ENCODE measurements at regions not wholly inside any gene's neighbourhood (a gene's known extent, or its start where the extent isn't known, plus 50 kb on each side); places are given as distances from the start of the nearest gene placed in this dataset.
A peak's percentile ranks its signal among the peaks of the same experiment; 100 is the strongest.
"Not testable (repeated sequence)": the region's sequence is repeated elsewhere in the genome, so short reads cannot be mapped to it uniquely, and the experiment has no call there.

DNA sequence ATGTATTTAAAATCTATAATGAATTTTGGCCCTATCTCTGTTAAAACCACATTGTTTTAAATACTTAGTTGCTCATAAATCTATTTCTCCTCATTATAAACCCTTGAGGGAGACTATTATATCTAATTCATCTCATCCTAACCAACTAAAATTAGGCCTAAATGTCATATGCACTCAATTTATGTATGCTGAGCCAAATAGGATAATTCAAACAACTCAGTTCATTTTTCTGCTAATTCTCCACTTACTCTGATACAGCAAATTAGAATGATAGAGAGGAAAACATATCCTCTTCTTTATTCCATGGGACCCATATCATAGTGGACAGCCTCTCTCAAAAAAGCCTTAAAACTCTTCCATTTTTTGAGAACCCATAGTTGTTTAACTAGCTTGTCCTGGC lies 80.3 kb upstream of the TET2 start (continued):
- no peak for TF ChIP-seq EHF (CRISPR knock-in tag; IDR thresholded peaks at IDR 0.05)

- ATAC-seq (no peak), DNase-seq (ENCODE audit: low read depth in 1 of 2, low spot score in 1 of 2) (no peak), FAIRE-seq (no peak)
- WGBS (ENCODE audit: missing lambda C conversion rate) = 31% methylated on average over 2 of the region's 2 CpGs
- H3K27ac ChIP-seq = no peak overlapping the region
- no peak overlapping the region for H3K4me2 ChIP-seq
- ChIA-PET CTCF (no interaction called here), POLR2A (no interaction called here)
- H3K4me1 ChIP-seq = no peaks in the 10 kb centered on the region
- no peak for TF ChIP-seq RARB (CRISPR knock-in tag; IDR thresholded peaks at IDR 0.05)
- no peak for TF ChIP-seq CHD4 (IDR thresholded peaks at IDR 0.05; ENCODE audit: borderline replicate concordance)
- no peak for TF ChIP-seq TP53 (CRISPR knock-in tag; IDR thresholded peaks at IDR 0.05)
- no peak for TF ChIP-seq EHMT2 (IDR thresholded peaks at IDR 0.05; ENCODE audit: low read depth)
- TF ChIP-seq, protein P1, sequence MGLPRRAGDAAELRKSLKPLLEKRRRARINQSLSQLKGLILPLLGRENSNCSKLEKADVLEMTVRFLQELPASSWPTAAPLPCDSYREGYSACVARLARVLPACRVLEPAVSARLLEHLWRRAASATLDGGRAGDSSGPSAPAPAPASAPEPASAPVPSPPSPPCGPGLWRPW (IDR thresholded peaks at IDR 0.05) = no peak
- TF ChIP-seq TFCP2L1 (CRISPR knock-in tag; IDR thresholded peaks at IDR 0.05) = no peak
- no peak for TF ChIP-seq POLR2AphosphoS2 (conservative IDR thresholded peaks at IDR 0.05; ENCODE audit: low read length)
- TF ChIP-seq, protein P2, sequence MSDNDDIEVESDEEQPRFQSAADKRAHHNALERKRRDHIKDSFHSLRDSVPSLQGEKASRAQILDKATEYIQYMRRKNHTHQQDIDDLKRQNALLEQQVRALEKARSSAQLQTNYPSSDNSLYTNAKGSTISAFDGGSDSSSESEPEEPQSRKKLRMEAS (IDR thresholded peaks at IDR 0.05) = no peak
- TF ChIP-seq CBX8 (IDR thresholded peaks at IDR 0.05) = no peak
- no peak for TF ChIP-seq GATA3 (IDR thresholded peaks at IDR 0.05; ENCODE audit: borderline replicate concordance)
- no peak for TF ChIP-seq JUN (IDR thresholded peaks at IDR 0.05)
- H3K9me3 ChIP-seq = no peaks in the 10 kb centered on the region
- H3K4me3 ChIP-seq = no peak overlapping the region
Observed at GRCh38 chr4:105067431-105067830, 79.2 kb upstream of the TET2 start.

DNA sequence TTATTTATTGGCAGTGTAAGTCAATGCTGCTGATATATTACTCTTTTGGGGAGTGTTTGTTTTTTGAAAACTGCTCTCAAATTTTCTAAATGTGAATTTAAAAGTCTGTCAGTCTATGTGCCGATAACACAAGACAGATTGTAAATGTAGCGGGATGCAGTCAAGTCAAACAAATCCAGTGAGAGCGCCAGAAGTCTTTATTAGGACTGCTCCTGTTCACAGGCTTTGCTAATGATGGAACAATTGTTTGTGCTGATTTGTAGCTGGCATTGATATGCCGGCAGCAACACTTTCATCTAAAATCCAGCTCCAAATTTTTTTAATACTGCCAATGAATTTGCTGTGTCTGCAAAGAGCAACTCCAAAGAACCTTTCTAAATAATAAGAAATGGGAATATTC lies 78.7 kb upstream of the TET2 start:
- Histone ChIP-seq H3K27ac (no peak overlapping the region), H3K9me3 (no peaks in the 10 kb centered on the region), H3K4me2 (no peak overlapping the region), H3K4me1 (no peaks in the 10 kb centered on the region), H3K4me3 (no peak overlapping the region)
- ChIA-PET CTCF (no interaction called here), POLR2A (no interaction called here)
- ATAC-seq = no peak
- DNase-seq (ENCODE audit: low read depth in 1 of 2, low spot score in 1 of 2) = no peak
- TF ChIP-seq POLR2A (IDR thresholded peaks at IDR 0.05; ENCODE audit: low read length) (no peak), RFX5 (IDR thresholded peaks at IDR 0.05) (no peak), HEYL (CRISPR knock-in tag; IDR thresholded peaks at IDR 0.05) (no peak), NFE2L2 (conservative IDR thresholded peaks at IDR 0.05; ENCODE audit: low read length) (no peak), SREBF2 (IDR thresholded peaks at IDR 0.05) (no peak), CHD4 (IDR thresholded peaks at IDR 0.05; ENCODE audit: borderline replicate concordance) (no peak)
- no peak for FAIRE-seq
- WGBS (ENCODE audit: missing lambda C conversion rate) = 75% methylated on average over 4 of the region's 4 CpGs

GRCh38 chr4:105068516-105068915 lies 78.2 kb upstream of the TET2 start:
- no peak for DNase-seq (ENCODE audit: low read depth in 1 of 2, low spot score in 1 of 2)
- CTCF ChIA-PET = no interaction called here
- ATAC-seq = no peak
- Histone ChIP-seq H3K9me3 (no peaks in the 10 kb centered on the region), H3K27ac (no peak overlapping the region), H3K4me1 (no peaks in the 10 kb centered on the region), H3K4me2 (no peak overlapping the region), H3K4me3 (no peak overlapping the region)
- TF ChIP-seq NPAS2 (CRISPR knock-in tag; IDR thresholded peaks at IDR 0.05; ENCODE audit: borderline replicate concordance) (no peak), NR3C1 (IDR thresholded peaks at IDR 0.05) (no peak), RFX5 (IDR thresholded peaks at IDR 0.05) (no peak)
- POLR2A ChIA-PET = no interaction called here
- no peak for FAIRE-seq
- WGBS (ENCODE audit: missing lambda C conversion rate) = 57% methylated on average over 3 of the region's 3 CpGs

DNA sequence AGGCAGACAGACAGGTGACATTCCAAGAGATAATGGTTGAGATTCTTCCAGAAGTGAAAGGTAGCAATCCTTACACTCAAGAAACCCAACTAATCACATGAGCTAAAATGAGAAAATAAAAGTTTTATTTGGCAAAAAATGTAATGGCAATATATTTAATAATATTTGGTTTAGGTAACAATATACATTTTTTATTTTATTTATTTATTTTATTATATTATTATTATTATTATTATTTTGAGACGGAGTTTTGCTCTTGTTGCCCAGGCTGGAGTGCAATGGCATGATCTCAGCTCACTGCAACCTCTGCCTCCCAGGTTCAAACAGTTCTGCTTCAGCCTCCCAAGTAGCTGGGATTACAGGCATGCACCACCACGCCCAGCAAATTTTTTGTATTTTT lies 74.6 kb upstream of the TET2 start:
- H3K4me2 ChIP-seq; FAIRE-seq; DNase-seq (ENCODE audit: low read depth in 1 of 2, low spot score in 1 of 2); POLR2A ChIA-PET; H3K4me1 ChIP-seq; H3K9me3 ChIP-seq; ATAC-seq; H3K4me3 ChIP-seq; H3K27ac ChIP-seq; CTCF ChIA-PET: not testable (repeated sequence)
- 50% methylated on average over 2 of the region's 2 CpGs for WGBS (ENCODE audit: missing lambda C conversion rate)

GRCh38 chr4:105074097-105074496 lies 72.6 kb upstream of the TET2 start:
- no peak overlapping the region for H3K4me2 ChIP-seq
- DNase-seq (ENCODE audit: low read depth in 1 of 2, low spot score in 1 of 2) (no peak), FAIRE-seq (no peak), ATAC-seq (no peak)
- no peak overlapping the region for H3K27ac ChIP-seq
- no peaks in the 10 kb centered on the region for H3K4me1 ChIP-seq
- ChIA-PET POLR2A (no interaction called here), CTCF (no interaction called here)
- TF ChIP-seq MYC (IDR thresholded peaks at IDR 0.05; ENCODE audit: borderline replicate concordance, low read length) (no peak), MAFK (IDR thresholded peaks at IDR 0.05; ENCODE audit: partially characterized antibody) (peak; percentile 14)
- H3K9me3 ChIP-seq = no peaks in the 10 kb centered on the region
- H3K4me3 ChIP-seq = no peak overlapping the region

All from A549 (cell line).